CD4-positive, alpha-beta T cell (primary cell): ENCODE measurements at regions not wholly inside any gene's neighbourhood (a gene's known extent, or its start where the extent isn't known, plus 50 kb on each side); places are given as distances from the start of the nearest gene placed in this dataset.

Experiments
- ATAC-seq: fragments of 200-7000 bp; cut with Tn5 transposase; one replicate; pipeline ENCODE4 v1.10.0; 2022; ENCODE audit warnings: mild to moderate bottlenecking; ENCODE audit not compliant: poor library complexity
- CTCF ChIA-PET: fragments of 350-600 bp; sonication (Branson Sonifier 250); formaldehyde crosslinking; loops from one replicate; lab custom pipeline; 2021; ENCODE audit warnings: antibody characterized with exemption, inconsistent platforms; lab: Charles Lee
- POLR2A ChIA-PET: fragments of 350-600 bp; sonication (Branson Sonifier 250); formaldehyde crosslinking; loops from one replicate; lab custom pipeline; 2021; ENCODE audit warnings: antibody characterized with exemption, inconsistent platforms; lab: Charles Lee
- DNase-seq, 14 experiments: peaks; one replicate each; pipeline ENCODE4 v3.0.0-alpha.2; 2013 to 2020; ENCODE audit warnings: mixed read lengths in 2 of 14
- H3K27ac ChIP-seq, 2 donors: one replicate each; pipeline versions ENCODE4 v1.5.1 to v1.7.0; 2013; ENCODE audit warnings: low read length in 2 of 2, low read depth in 1 of 2, mild to moderate bottlenecking in 1 of 2
- H3K27me3 ChIP-seq, 2 experiments: 1 replicate in 1 of 2; 2 replicates in 1 of 2; pipeline versions ENCODE4 v1.6.1 to v1.7.0; 2013; ENCODE audit warnings: low read length in 2 of 2, control low read depth in 1 of 2, mild to moderate bottlenecking in 1 of 2, moderate library complexity in 1 of 2; ENCODE audit not compliant: insufficient read depth in 2 of 2, control insufficient read depth in 1 of 2
- H3K36me3 ChIP-seq: one replicate; pipeline ENCODE4 v1.6.1; 2013; ENCODE audit warnings: low read length, control low read depth; ENCODE audit not compliant: insufficient read depth
- H3K4me1 ChIP-seq: one replicate; pipeline ENCODE4 v1.6.1; 2013; ENCODE audit warnings: low read length, control low read depth; ENCODE audit not compliant: insufficient read depth
- H3K4me3 ChIP-seq: one replicate; pipeline ENCODE4 v1.5.1; 2013; ENCODE audit warnings: mild to moderate bottlenecking, low read length, moderate library complexity
- H3K9me3 ChIP-seq, 2 experiments: 1 replicate in 1 of 2; 2 replicates in 1 of 2; pipeline versions ENCODE4 v1.6.1 to v1.7.0; 2013; ENCODE audit warnings: low read length in 2 of 2, mild to moderate bottlenecking in 2 of 2, control low read depth in 1 of 2, moderate library complexity in 1 of 2; ENCODE audit not compliant: control insufficient read depth in 1 of 2, insufficient read depth in 1 of 2
- H3K27ac Mint-ChIP-seq: one replicate; pipeline ENCODE4 v1.8.0; 2020; ENCODE audit warnings: mixed read lengths
- H3K27me3 Mint-ChIP-seq: one replicate; pipeline ENCODE4 v1.8.0; 2021; ENCODE audit warnings: mixed read lengths
- H3K36me3 Mint-ChIP-seq: one replicate; pipeline ENCODE4 v1.8.0; 2021; ENCODE audit warnings: low read depth, mixed read lengths
- H3K4me1 Mint-ChIP-seq: one replicate; pipeline ENCODE4 v1.8.0; 2021; ENCODE audit warnings: low read depth, mixed read lengths
- H3K4me3 Mint-ChIP-seq: one replicate; pipeline ENCODE4 v1.8.0; 2020; ENCODE audit warnings: mild to moderate bottlenecking, mixed read lengths
- H3K9me3 Mint-ChIP-seq: one replicate; pipeline ENCODE4 v1.8.0; 2020; ENCODE audit warnings: mixed read lengths
- CTCF ChIP-seq: fragments of 200-600 bp; IDR thresholded peaks from one replicate; pipeline ENCODE4 v1.8.0; 2022; ENCODE audit warnings: antibody characterized with exemption, mild to moderate bottlenecking
- intact Hi-C, 2 experiments: fragments of 100-400 bp; cut with DNase I in 1 of 2; cut with micrococcal nuclease in 1 of 2; formaldehyde crosslinking; loops; one replicate each; pipeline versions ENCODE4 v1.15.1 to v1.9.0; 2023 to 2025; cut with DNase I, micrococcal nuclease

GRCh38 chr4:148565801-148566200 is 123.6 kb upstream of the NR3C2 start:
- DNase-seq (no peak), ATAC-seq (no peak)
- H3K9me3 Mint-ChIP-seq: peaks cover 2% of the 10 kb centered on the region
- H3K4me1 Mint-ChIP-seq: no peaks in the 10 kb centered on the region
- H3K27me3 Mint-ChIP-seq: no peaks in the 10 kb centered on the region
- H3K4me1 ChIP-seq: no peaks in the 10 kb centered on the region
- H3K36me3 ChIP-seq: no peaks in the 10 kb centered on the region
- H3K27ac ChIP-seq: no peak overlapping the region
- intact Hi-C loops: no loop called here
- CTCF ChIA-PET: interaction anchor here (0.7 to 1.5 kb wide), 2 partner anchors 9 to 19 kb away, joined by 3 read pairs; no protein-coding TSS in a partner anchor
- H3K27me3 ChIP-seq: no peaks in the 10 kb centered on the region
- H3K27ac Mint-ChIP-seq: no peak overlapping the region
- POLR2A ChIA-PET: no interaction called here
- no peak overlapping the region for H3K4me3 ChIP-seq
- peaks cover 4 to 12% of the 10 kb centered on the region in 2 experiments for H3K9me3 ChIP-seq
- no peaks in the 10 kb centered on the region for H3K36me3 Mint-ChIP-seq
- no peak for TF ChIP-seq CTCF
- H3K4me3 Mint-ChIP-seq: no peak overlapping the region

GRCh38 chr4:148563684-148564083 is 121.5 kb upstream of the NR3C2 start:
- intact Hi-C loops: no loop called here
- Histone ChIP-seq H3K27ac (no peak overlapping the region), H3K4me3 (no peak overlapping the region), H3K9me3 (peaks cover 0 to 4% of the 10 kb centered on the region in 2 experiments), H3K36me3 (no peaks in the 10 kb centered on the region), H3K27me3 (no peaks in the 10 kb centered on the region), H3K4me1 (no peaks in the 10 kb centered on the region)
- ChIA-PET POLR2A (no interaction called here), CTCF (no interaction called here)
- Mint-ChIP-seq H3K36me3 (no peaks in the 10 kb centered on the region), H3K9me3 (peaks cover 2% of the 10 kb centered on the region), H3K4me1 (no peaks in the 10 kb centered on the region), H3K27me3 (no peaks in the 10 kb centered on the region), H3K27ac (no peak overlapping the region), H3K4me3 (no peak overlapping the region)
- no peak for ATAC-seq
- no peak for TF ChIP-seq CTCF
- DNase-seq: no peak

GRCh38 chr4:148561467-148561866 is 119.3 kb upstream of the NR3C2 start:
- H3K9me3 ChIP-seq: no peaks in the 10 kb centered on the region
- Mint-ChIP-seq H3K27me3 (no peaks in the 10 kb centered on the region), H3K4me1 (no peaks in the 10 kb centered on the region), H3K4me3 (no peak overlapping the region), H3K36me3 (no peaks in the 10 kb centered on the region), H3K9me3 (no peaks in the 10 kb centered on the region), H3K27ac (no peak overlapping the region)
- no peaks in the 10 kb centered on the region for H3K27me3 ChIP-seq
- POLR2A ChIA-PET: no interaction called here
- no peak overlapping the region for H3K4me3 ChIP-seq
- no peaks in the 10 kb centered on the region for H3K4me1 ChIP-seq
- intact Hi-C loops: no loop called here
- ATAC-seq (no peak), DNase-seq (no peak)
- H3K27ac ChIP-seq: no peak overlapping the region
- no peak for TF ChIP-seq CTCF
- no peaks in the 10 kb centered on the region for H3K36me3 ChIP-seq
- CTCF ChIA-PET: interaction anchor here (1.3 to 1.9 kb wide), 2 partner anchors 9 to 16 kb away, joined by 3 to 4 read pairs; no protein-coding TSS in a partner anchor
